Cardiac fibroblast (primary cell): ENCODE measurements at regions not wholly inside any gene's neighbourhood (a gene's known extent, or its start where the extent isn't known, plus 50 kb on each side); places are given as distances from the start of the nearest gene placed in this dataset.

Source experiments
- DNase-seq, 2 donors: peaks; one replicate each; pipeline versions ENCODE4 v3.0.0 to v3.0.0-alpha.2; 2010; ENCODE audit warnings: low read depth in 2 of 2
- H3K4me3 ChIP-seq, 2 donors: replicated peaks in 1 of 2; 1 replicate in 1 of 2; 2 replicates in 1 of 2; pipeline ENCODE4 v1.5.1; 2011; ENCODE audit warnings: low read depth in 2 of 2, low read length in 2 of 2, mild to moderate bottlenecking in 2 of 2, moderate library complexity in 1 of 2
- TF ChIP-seq, protein P1 (sequence below): IDR thresholded peaks from one replicate; pipeline ENCODE4 v1.5.1; 2011; ENCODE audit warnings: low read depth, mild to moderate bottlenecking, low read length, inconsistent platforms

DNA sequence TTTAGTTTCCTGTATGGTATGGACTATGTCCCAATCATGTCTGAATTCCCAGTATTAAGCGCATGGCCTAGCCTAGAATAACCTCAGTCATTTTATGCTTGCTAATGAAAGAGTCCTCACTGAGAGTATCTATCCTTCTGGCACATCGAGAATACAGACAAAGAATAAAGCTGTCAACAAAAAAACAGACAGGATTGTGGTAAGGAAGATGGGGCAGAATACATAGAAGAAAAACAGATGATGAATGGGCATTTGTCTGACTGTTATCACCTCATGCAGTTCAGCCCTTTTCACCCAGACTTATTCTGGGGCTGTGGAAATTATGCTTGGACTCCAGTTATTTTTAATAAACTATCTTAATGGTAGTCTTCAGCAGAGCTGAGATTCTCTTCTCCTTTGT lies 363.8 kb upstream of the TNC start:
- DNase-seq = no peak
- TF ChIP-seq, protein P1, sequence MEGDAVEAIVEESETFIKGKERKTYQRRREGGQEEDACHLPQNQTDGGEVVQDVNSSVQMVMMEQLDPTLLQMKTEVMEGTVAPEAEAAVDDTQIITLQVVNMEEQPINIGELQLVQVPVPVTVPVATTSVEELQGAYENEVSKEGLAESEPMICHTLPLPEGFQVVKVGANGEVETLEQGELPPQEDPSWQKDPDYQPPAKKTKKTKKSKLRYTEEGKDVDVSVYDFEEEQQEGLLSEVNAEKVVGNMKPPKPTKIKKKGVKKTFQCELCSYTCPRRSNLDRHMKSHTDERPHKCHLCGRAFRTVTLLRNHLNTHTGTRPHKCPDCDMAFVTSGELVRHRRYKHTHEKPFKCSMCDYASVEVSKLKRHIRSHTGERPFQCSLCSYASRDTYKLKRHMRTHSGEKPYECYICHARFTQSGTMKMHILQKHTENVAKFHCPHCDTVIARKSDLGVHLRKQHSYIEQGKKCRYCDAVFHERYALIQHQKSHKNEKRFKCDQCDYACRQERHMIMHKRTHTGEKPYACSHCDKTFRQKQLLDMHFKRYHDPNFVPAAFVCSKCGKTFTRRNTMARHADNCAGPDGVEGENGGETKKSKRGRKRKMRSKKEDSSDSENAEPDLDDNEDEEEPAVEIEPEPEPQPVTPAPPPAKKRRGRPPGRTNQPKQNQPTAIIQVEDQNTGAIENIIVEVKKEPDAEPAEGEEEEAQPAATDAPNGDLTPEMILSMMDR = no peak

DNA sequence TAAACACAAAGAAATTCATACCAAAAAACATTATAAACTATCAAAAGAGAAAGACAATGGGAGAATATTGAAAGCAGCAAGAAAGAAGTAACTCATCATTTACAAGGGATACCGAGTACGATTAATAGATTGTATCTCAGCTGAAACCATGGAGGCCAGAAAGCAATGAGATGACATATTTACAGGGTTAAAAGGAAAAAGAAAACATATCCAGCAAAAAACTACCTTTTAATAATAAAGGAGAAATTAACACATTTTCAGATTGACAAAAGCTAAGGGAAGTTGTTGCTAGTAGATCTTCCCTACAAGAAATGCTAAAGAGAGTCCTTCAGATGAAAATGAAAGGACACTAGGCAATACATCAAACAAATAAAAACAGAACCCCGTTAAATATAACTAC lies 364.8 kb upstream of the TNC start:
- DNase-seq = no peak
- TF ChIP-seq, protein P1 = no peak
- H3K4me3 ChIP-seq = no peak overlapping the region

More for the DNA sequence above, 363.8 kb upstream of the TNC start:
- H3K4me3 ChIP-seq = no peak overlapping the region

DNA sequence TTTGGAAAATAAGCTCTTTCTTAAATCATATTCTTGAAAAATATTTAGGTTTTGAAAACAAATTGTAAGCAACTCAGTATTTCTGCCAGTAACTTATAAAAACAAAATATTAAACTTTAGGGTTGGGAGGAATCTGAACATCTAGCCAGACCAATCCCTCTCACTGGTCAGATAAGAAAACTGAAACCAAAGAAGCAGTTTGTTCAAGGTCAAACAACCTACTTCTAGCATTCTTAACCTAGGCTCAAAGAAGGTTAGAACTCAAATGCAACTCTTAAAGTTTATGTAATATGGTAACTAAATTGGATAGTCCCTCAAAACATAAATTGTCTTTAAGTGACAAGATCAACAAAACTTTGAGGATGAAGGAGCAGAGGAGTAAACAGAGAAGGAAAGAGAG lies 374.9 kb upstream of the TNC start:
- TF ChIP-seq, protein P1 = no peak
- DNase-seq = no peak
- H3K4me3 ChIP-seq = no peak overlapping the region

DNA sequence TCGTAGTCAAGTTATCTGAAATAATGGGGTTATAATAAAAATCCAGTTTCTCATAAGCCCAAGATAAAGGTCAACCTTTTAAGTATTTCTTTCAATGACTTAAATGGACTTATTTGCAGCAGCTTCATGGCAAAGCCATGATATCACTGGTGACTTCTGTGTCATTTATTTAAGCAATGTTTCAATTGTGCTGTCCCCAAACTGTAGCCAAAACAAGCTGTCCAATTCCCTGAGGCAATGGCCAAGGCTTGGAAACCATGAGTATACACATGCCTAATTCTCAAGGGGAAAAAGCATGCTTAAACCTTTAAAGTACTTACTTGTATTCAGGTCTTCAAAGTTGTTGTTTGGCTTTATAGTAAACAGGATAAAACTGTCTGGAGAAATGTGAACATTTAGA lies 376.4 kb upstream of the TNC start:
- no peak overlapping the region for H3K4me3 ChIP-seq
- peak in 1 of 2 donors; percentile 26 for DNase-seq
- TF ChIP-seq, protein P1 = no peak

DNA sequence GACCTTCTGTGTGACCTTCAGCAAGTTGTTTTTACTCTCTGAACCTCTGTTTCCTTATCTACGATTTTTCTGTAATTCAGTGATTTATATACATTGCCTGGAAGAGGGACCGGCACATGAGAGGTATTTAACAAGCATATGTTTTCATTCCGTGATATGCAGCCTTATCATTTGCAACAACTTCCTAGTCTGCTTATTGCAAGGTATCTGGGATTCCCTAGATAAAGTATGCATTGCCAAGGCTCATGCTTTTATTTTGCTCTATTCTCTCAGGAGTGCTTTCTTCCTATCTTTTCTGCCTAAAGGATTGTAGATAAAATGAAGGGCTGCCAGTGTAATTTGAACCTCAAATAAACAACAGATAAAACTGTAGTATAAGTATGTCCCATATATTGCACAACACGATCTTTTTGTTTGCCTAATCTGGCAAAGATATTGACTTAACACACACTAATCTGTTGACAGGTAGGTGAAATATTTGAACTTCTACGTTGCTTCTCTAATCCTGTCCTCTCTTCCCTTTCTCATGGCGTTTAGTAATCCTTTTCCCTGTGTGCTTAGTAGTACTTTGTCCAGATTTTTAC lies 377.2 kb upstream of the TNC start:
- TF ChIP-seq, protein P1 = no peak
- no peak for DNase-seq
- H3K4me3 ChIP-seq = no peak overlapping the region

DNA sequence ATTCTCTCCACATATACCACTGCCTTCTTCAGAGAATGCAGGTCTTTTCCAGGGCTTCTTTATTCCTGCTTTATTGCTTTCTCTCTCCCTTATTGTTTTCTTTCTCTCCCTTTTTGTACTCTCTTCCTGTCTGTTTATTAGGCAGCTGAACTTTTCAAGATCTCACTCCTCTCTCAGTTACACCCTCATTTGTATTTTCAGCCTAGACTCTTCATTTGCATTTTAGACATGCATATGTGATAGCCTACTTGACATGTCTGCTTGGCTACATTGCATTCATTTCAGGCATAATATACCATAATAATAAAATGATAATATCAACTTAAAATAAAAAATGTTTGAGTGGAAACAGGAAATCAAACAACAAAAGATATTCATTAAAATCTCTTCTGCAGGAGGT lies 377.9 kb upstream of the TNC start:
- DNase-seq = no peak
- TF ChIP-seq, protein P1 = no peak
- H3K4me3 ChIP-seq = no peak overlapping the region

DNA sequence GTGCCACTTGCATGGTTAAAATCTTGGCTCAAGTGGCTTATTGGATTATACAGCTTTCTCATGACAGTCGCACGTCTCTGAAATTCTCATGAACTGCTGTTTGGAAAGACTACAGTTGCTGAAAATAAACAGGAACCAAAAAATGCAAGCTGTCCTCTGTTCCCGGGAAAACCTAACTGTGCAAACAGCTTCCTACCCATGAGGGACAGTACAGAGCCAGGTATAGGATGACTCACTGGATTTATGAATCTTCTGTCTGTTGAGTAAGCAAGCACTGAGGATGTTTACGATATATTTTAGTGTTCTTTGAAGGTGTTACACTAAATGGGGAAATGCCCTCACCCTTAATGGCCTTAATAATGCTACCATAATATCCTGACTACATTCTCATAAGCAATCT lies 380.3 kb upstream of the TNC start:
- no peak for DNase-seq
- TF ChIP-seq, protein P1 = no peak
- no peak overlapping the region for H3K4me3 ChIP-seq
